Prostate gland (tissue), 2 donors: ENCODE measurements at regions not wholly inside any gene's neighbourhood (a gene's known extent, or its start where the extent isn't known, plus 50 kb on each side); places are given as distances from the start of the nearest gene placed in this dataset.

Source experiments
- DNase-seq: peaks from one replicate; pipeline ENCODE4 v3.0.0-alpha.2; 2019; ENCODE audit warnings: low spot score
- H3K27ac ChIP-seq, 2 donors: fragments of 200-600 bp; sonication (generic); 2 replicates each; pipeline ENCODE4 v1.5.1; 2017 to 2019
- H3K27me3 ChIP-seq: fragments of 200-600 bp; sonication (generic); replicated peaks from 2 replicates; pipeline ENCODE4 v1.5.1; 2019; ENCODE audit not compliant: insufficient read depth
- H3K36me3 ChIP-seq, 2 donors: fragments of 200-600 bp; sonication (generic); 1 replicate in 1 of 2; 2 replicates in 1 of 2; pipeline versions ENCODE4 v1.5.1 to v1.8.1; 2017 to 2019
- H3K4me1 ChIP-seq: fragments of 200-600 bp; sonication (generic); replicated peaks from 2 replicates; pipeline ENCODE4 v1.5.1; 2019
- H3K4me3 ChIP-seq, 2 donors: fragments of 200-600 bp; sonication (generic); 2 replicates each; pipeline ENCODE4 v1.5.1; 2017 to 2019
- H3K9me3 ChIP-seq: fragments of 200-600 bp; sonication (generic); 2 replicates; pipeline ENCODE4 v1.5.1; 2017
- CTCF ChIP-seq, 4 experiments: fragments of 200-600 bp in 2 of 4; fragments of 450-650 bp in 2 of 4; sonication (generic) in 2 of 4; IDR thresholded peaks; 1 replicate in 3 of 4; 2 replicates in 1 of 4; pipeline ENCODE4 v1.5.1; 2016 to 2019; ENCODE audit warnings: antibody characterized with exemption in 4 of 4, mild to moderate bottlenecking in 2 of 4, moderate library complexity in 2 of 4
- POLR2A ChIP-seq: fragments of 450-650 bp; IDR thresholded peaks from one replicate; pipeline ENCODE4 v1.6.1; 2016; ENCODE audit warnings: antibody characterized with exemption, mild to moderate bottlenecking
- POLR2AphosphoS5 ChIP-seq: sonication (generic); formaldehyde crosslinking; IDR thresholded peaks from one replicate; pipeline ENCODE4 v1.6.1; 2017; ENCODE audit warnings: antibody characterized with exemption
- WGBS: methylation state at CpG from one replicate; pipeline ENCODE4 v1.1.5; 2018; 5-methylcytosine and 5-hydroxymethylcytosine counted together
- intact Hi-C: fragments of 100-400 bp; cut with DNase I; formaldehyde crosslinking; loops from one replicate; pipeline ENCODE4 v1.14.2; 2022

GRCh38 chr4:24203926-24204325 lies 314.1 kb upstream of the PPARGC1A start:
- intact Hi-C loops = no loop called here
- no peak overlapping the region for H3K27ac ChIP-seq
- H3K36me3 ChIP-seq = no peaks in the 10 kb centered on the region
- no peak for TF ChIP-seq POLR2A
- no peak for TF ChIP-seq POLR2AphosphoS5
- no peak for TF ChIP-seq CTCF (IDR thresholded peaks at IDR 0.05)
- no peak for DNase-seq
- no peaks in the 10 kb centered on the region for H3K4me1 ChIP-seq
- H3K4me3 ChIP-seq = no peak overlapping the region
- WGBS = 75% methylated on average over 2 of the region's 2 CpGs
- no peaks in the 10 kb centered on the region for H3K27me3 ChIP-seq
- H3K9me3 ChIP-seq = no peaks in the 10 kb centered on the region

GRCh38 chr4:24202579-24202978 lies 312.7 kb upstream of the PPARGC1A start:
- no peak overlapping the region for H3K27ac ChIP-seq
- H3K9me3 ChIP-seq = no peaks in the 10 kb centered on the region
- no peaks in the 10 kb centered on the region for H3K4me1 ChIP-seq
- H3K36me3 ChIP-seq = no peaks in the 10 kb centered on the region
- TF ChIP-seq CTCF (IDR thresholded peaks at IDR 0.05) = no peak
- no peak for TF ChIP-seq POLR2A
- no peak for TF ChIP-seq POLR2AphosphoS5
- no peaks in the 10 kb centered on the region for H3K27me3 ChIP-seq
- intact Hi-C loops = no loop called here
- no peak for DNase-seq
- H3K4me3 ChIP-seq = no peak overlapping the region
- 83% methylated on average over 1 of the region's 1 CpG for WGBS

GRCh38 chr4:24197955-24198354 lies 308.1 kb upstream of the PPARGC1A start:
- no peaks in the 10 kb centered on the region for H3K27me3 ChIP-seq
- TF ChIP-seq POLR2AphosphoS5 = no peak
- no peak for TF ChIP-seq POLR2A
- no peak for TF ChIP-seq CTCF (IDR thresholded peaks at IDR 0.05)
- no peak for DNase-seq
- no peaks in the 10 kb centered on the region for H3K9me3 ChIP-seq
- intact Hi-C loops = no loop called here
- H3K27ac ChIP-seq = no peak overlapping the region
- no peaks in the 10 kb centered on the region for H3K4me1 ChIP-seq
- H3K4me3 ChIP-seq = no peak overlapping the region
- H3K36me3 ChIP-seq = no peaks in the 10 kb centered on the region

GRCh38 chr4:24196785-24197184 lies 306.9 kb upstream of the PPARGC1A start:
- no peak for DNase-seq
- Histone ChIP-seq H3K4me3 (no peak overlapping the region), H3K27me3 (no peaks in the 10 kb centered on the region), H3K9me3 (no peaks in the 10 kb centered on the region), H3K36me3 (no peaks in the 10 kb centered on the region), H3K27ac (no peak overlapping the region), H3K4me1 (no peaks in the 10 kb centered on the region)
- intact Hi-C loops = no loop called here
- no peak for TF ChIP-seq POLR2A
- TF ChIP-seq CTCF (IDR thresholded peaks at IDR 0.05) = no peak
- TF ChIP-seq POLR2AphosphoS5 = no peak
- WGBS = 38% methylated on average over 1 of the region's 1 CpG

GRCh38 chr4:24195991-24196736 lies 306.3 kb upstream of the PPARGC1A start:
- Histone ChIP-seq H3K4me1 (no peaks in the 10 kb centered on the region), H3K9me3 (no peaks in the 10 kb centered on the region), H3K27me3 (no peaks in the 10 kb centered on the region), H3K36me3 (no peaks in the 10 kb centered on the region), H3K27ac (no peak overlapping the region), H3K4me3 (no peak overlapping the region)
- no peak for TF ChIP-seq CTCF (IDR thresholded peaks at IDR 0.05)
- TF ChIP-seq POLR2A = no peak
- no peak for DNase-seq
- intact Hi-C loops = no loop called here
- WGBS = 64% methylated on average over 3 of the region's 3 CpGs
